Lower leg skin (tissue), 3 donors: ENCODE measurements at regions not wholly inside any gene's neighbourhood (a gene's known extent, or its start where the extent isn't known, plus 50 kb on each side); places are given as distances from the start of the nearest gene placed in this dataset.

Source experiments
- CTCF ChIP-seq, 3 donors: fragments of 450-650 bp; IDR thresholded peaks; one replicate each; pipeline ENCODE4 v1.5.1; 2016; ENCODE audit warnings: antibody characterized with exemption in 3 of 3, mild to moderate bottlenecking in 3 of 3, moderate library complexity in 2 of 3
- POLR2A ChIP-seq, 2 donors: fragments of 450-650 bp; IDR thresholded peaks; one replicate each; pipeline ENCODE4 v1.6.1; 2016 to 2017; ENCODE audit warnings: antibody characterized with exemption in 2 of 2, mild to moderate bottlenecking in 1 of 2, moderate library complexity in 1 of 2

- no peak for TF ChIP-seq CTCF (IDR thresholded peaks at IDR 0.05)
- no peak for TF ChIP-seq POLR2A (IDR thresholded peaks at IDR 0.05)
These were observed 519.8 kb upstream of the ZNF804A start for GRCh38 chr2:184078496-184078895.
